Large intestine (tissue), 3 donors: ENCODE measurements at regions not wholly inside any gene's neighbourhood (a gene's known extent, or its start where the extent isn't known, plus 50 kb on each side); places are given as distances from the start of the nearest gene placed in this dataset.
"Not testable (repeated sequence)": the region's sequence is repeated elsewhere in the genome, so short reads cannot be mapped to it uniquely, and the experiment has no call there.

ENCODE experiments used
- DNase-seq, 2 donors: peaks; one replicate each; pipeline versions ENCODE4 v3.0.0 to v3.0.0-alpha.2; 2013
- H3K27ac ChIP-seq: one replicate; pipeline ENCODE4 v1.5.1; 2013; ENCODE audit warnings: low read length
- H3K27me3 ChIP-seq: 2 replicates; pipeline ENCODE4 v1.6.1; 2013; ENCODE audit warnings: low read length; ENCODE audit not compliant: control insufficient read depth, insufficient read depth
- H3K36me3 ChIP-seq: 2 replicates; pipeline ENCODE4 v1.6.1; 2013; ENCODE audit warnings: low read length; ENCODE audit not compliant: control insufficient read depth, insufficient read depth
- H3K4me1 ChIP-seq: one replicate; pipeline ENCODE4 v1.6.1; 2013; ENCODE audit warnings: low read length; ENCODE audit not compliant: control insufficient read depth, insufficient read depth
- H3K4me3 ChIP-seq: one replicate; pipeline ENCODE4 v1.5.1; 2013; ENCODE audit warnings: low read length
- H3K9me3 ChIP-seq: one replicate; pipeline ENCODE4 v1.6.1; 2013; ENCODE audit warnings: mild to moderate bottlenecking, low read depth, low read length, moderate library complexity; ENCODE audit not compliant: control insufficient read depth
- WGBS: methylation state at CpG from one replicate; pipeline ENCODE4 v1.1.5; 2013; ENCODE audit warnings: low lambda C conversion rate; ENCODE audit not compliant: insufficient coverage; 5-methylcytosine and 5-hydroxymethylcytosine counted together

DNA sequence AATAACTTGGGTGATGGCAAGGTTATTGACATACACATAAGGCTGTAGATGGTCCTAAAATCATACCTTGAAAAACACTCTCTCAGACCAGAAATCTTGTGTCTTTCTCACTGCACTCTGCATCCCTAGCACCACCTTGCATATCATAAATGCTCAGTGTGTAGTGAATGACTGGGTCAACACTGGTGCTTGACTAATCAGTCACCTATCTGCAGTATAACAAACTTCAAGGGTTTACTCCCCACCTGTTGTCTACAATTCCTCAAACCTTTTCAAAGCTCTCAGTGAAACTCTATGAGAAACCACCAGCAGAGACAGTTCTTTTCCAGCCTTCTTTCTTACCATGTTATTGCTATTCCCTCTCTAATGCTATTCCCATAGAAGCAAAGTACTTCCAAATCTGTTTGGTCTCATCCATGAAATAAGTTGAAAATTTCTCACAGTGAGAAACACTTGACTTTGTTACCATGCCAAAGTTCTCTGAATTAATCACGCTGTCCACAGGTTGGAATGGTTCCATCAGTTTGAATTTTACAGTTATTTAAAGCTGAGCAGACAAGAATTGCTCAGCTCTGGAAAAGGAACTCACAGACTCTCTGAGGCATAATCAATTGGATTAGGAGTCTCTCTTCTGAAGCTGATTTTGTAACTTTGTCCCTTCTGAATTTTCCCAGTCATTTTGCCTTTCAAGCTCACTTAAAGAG, 104.8 kb upstream of the EYA4 start:
- no peak overlapping the region for H3K4me3 ChIP-seq
- H3K9me3 ChIP-seq, result no peaks in the 10 kb centered on the region
- no CpG with 5 or more reads among the region's 1 CpG for WGBS
- H3K27ac ChIP-seq, result no peak overlapping the region
- DNase-seq, result no peak
- H3K36me3 ChIP-seq, result no peaks in the 10 kb centered on the region
- H3K27me3 ChIP-seq, result no peaks in the 10 kb centered on the region
- no peaks in the 10 kb centered on the region for H3K4me1 ChIP-seq

DNA sequence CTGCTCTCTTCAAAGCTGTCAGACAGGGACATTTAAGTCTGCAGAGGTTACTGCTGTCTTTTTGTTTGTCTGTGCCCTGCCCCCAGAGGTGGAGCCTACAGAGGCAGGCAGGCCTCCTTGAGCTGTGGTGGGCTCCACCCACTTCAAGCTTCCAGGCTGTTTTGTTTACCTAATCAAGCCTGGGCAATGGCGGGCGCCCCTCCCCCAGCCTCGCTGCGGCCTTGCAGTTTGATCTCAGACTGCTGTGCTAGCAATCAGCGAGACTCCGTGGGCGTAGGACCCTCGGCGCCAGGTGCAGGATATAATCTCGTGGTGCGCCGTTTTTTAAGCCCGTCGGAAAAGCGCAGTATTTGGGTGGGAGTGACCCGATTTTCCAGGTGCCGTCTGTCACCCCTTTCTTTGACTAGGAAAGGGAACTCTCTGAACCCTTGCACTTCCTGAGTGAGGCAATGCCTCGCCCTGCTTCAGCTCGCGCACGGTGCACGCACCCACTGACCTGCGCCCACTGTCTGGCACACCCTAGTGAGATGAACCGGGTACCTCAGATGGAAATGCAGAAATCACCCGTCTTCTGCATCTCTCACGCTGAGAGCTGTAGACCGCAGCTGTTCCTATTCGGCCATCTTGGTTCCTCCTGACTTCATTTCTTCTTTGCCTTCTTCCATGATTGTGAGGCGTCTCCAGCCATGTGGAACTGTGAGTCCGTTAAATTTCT, 93.5 kb upstream of the EYA4 start:
- H3K27me3 ChIP-seq, H3K4me3 ChIP-seq, H3K4me1 ChIP-seq, H3K27ac ChIP-seq, H3K9me3 ChIP-seq, DNase-seq, H3K36me3 ChIP-seq: not testable (repeated sequence)
- no CpG with 5 or more reads among the region's 30 CpGs for WGBS

DNA sequence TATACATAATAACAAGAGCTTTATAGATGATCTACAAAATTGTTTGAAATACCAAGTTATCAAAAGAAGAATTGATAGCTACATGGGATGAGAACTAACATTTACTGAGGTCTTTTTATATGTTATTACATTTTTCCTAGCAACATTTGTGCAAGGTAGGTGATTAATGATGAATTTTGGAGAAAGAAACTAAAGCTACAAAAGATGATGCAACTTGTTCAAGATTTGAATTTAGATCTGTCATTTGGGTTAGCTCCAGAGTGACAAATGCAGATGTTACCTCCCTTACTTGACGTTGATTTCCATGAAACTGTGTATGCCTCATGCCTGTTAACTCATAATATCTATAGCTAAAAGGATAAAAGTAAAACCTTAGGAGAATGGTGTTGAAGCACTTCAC, 84.5 kb upstream of the EYA4 start:
- Histone ChIP-seq H3K4me1 (no peaks in the 10 kb centered on the region), H3K4me3 (no peak overlapping the region), H3K27ac (no peak overlapping the region), H3K9me3 (no peaks in the 10 kb centered on the region), H3K27me3 (no peaks in the 10 kb centered on the region), H3K36me3 (no peaks in the 10 kb centered on the region)
- no CpG with 5 or more reads among the region's 1 CpG for WGBS
- no peak for DNase-seq

DNA sequence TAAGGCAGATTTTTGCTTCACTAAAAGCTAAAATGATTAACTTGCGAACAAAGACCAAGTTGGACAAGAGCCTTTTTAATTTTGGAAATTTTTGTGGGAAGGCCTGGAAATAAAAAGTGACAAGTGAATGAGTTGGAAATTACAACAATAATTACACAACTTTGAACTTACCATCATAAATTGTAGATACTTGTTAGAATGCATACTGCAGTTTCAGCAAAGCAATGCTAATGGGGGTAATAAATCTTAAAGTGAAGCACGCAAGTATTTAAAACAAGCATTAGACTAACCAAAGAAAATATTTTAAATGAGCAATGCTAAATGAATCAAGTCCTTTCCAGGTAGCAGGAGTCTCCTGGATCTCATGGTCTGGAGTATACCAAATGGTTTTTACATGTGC, 83.2 kb upstream of the EYA4 start:
- Histone ChIP-seq H3K9me3 (no peaks in the 10 kb centered on the region), H3K27me3 (no peaks in the 10 kb centered on the region), H3K27ac (no peak overlapping the region), H3K4me1 (no peaks in the 10 kb centered on the region), H3K36me3 (no peaks in the 10 kb centered on the region), H3K4me3 (no peak overlapping the region)
- no peak for DNase-seq
- WGBS, result 88% methylated on average over 1 of the region's 2 CpGs

DNA sequence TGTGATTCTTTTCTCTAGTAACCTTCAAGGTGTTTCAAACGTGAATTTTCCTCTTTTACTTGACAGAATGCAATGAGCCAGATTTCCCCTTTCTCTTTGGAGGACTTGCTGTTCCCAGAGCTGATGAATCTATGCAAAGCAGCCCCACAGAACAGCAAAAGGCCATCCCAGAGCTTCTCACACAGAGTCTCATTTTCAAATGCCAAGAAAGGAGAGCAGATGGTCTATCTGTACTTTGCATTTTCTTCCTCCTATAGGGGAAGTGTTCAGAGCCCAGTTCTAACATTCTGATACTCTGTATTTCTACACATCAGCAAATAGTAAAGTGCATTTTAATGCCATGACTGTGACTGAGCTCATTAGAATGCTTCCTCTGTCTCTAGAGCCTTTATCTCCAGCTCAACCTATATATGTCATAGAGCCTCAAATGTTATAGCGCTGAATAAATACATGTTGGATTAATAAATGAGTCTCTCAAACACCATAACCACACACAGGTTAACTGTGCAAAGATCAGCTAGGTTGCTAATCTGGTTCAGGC, 81.8 kb upstream of the EYA4 start:
- no peaks in the 10 kb centered on the region for H3K9me3 ChIP-seq
- no peaks in the 10 kb centered on the region for H3K27me3 ChIP-seq
- whole genome bisulfite sequencing, result no CpG with 5 or more reads among the region's 2 CpGs
- H3K36me3 ChIP-seq, result no peaks in the 10 kb centered on the region
- no peak overlapping the region for H3K4me3 ChIP-seq
- DNase-seq, result no peak
- no peak overlapping the region for H3K27ac ChIP-seq
- no peaks in the 10 kb centered on the region for H3K4me1 ChIP-seq

DNA sequence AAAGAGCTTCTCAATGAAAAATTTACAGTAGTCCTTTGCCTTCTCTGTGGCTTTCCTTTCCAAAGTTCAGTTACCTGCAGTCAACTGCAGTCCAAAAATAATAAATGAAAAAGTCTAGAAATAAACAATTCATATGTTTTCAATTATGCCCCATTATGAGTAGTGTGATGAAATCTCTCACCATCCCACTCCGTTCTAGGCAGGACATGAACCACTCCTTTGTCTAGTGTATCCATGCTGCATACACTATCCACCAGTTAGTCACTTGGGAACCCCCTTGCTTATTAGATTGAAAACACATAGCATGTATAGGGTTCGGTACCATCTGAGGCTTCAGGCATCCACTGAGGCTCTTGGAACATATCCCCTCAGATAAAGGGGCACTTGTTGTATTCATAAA, 80.6 kb upstream of the EYA4 start:
- H3K9me3 ChIP-seq, result no peaks in the 10 kb centered on the region
- no peaks in the 10 kb centered on the region for H3K36me3 ChIP-seq
- whole genome bisulfite sequencing, result no CpG with 5 or more reads among the region's 2 CpGs
- DNase-seq, result no peak
- H3K4me3 ChIP-seq, result no peak overlapping the region
- H3K27ac ChIP-seq, result no peak overlapping the region
- H3K27me3 ChIP-seq, result no peaks in the 10 kb centered on the region
- H3K4me1 ChIP-seq, result no peaks in the 10 kb centered on the region

DNA sequence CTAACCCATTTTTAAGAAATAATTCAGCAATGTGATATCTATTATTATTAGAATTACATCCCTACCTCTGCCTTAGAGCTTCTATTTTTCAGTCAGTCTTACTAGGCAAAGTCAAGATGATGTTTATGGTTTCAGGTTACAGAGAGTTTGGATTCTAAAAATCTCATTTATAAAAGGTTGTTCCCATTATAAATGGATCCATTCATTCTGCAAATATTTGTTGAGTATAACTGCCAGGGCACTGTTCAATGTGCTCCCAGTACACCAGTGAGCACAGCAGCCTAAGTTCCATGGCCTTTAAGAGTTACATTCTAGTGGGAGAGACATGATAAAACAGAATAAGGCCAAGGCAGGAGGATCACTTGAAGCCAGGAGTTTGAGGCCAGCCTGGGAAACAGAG, 75.9 kb upstream of the EYA4 start:
- H3K4me3 ChIP-seq, result no peak overlapping the region
- no peaks in the 10 kb centered on the region for H3K9me3 ChIP-seq
- H3K27me3 ChIP-seq, result no peaks in the 10 kb centered on the region
- no peak for DNase-seq
- H3K36me3 ChIP-seq, result no peaks in the 10 kb centered on the region
- no peak overlapping the region for H3K27ac ChIP-seq
- H3K4me1 ChIP-seq, result no peaks in the 10 kb centered on the region

DNA sequence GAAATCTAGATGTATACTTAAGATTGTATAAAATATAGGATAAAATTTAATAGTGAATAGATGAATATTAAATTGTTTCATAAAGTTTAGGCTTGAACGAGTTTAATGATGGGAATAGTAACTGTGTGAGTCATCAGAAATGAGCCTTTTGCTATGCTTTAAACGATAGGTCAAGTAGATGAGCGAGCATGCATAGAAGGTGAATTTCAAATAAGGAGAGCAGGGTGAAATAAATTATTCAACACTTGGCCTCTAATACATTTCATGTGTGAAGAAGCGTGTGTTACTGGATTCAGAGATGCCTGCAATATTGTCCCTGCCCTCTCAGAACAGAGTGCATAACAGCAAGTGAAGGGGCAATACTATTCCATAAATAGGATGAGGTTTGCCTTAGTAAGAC, 74.4 kb upstream of the EYA4 start:
- H3K27ac ChIP-seq, result no peak overlapping the region
- no peak overlapping the region for H3K4me3 ChIP-seq
- H3K4me1 ChIP-seq, result no peaks in the 10 kb centered on the region
- DNase-seq, result no peak
- 86% methylated on average over 2 of the region's 4 CpGs for WGBS
- H3K9me3 ChIP-seq, result no peaks in the 10 kb centered on the region
- H3K36me3 ChIP-seq, result no peaks in the 10 kb centered on the region
- H3K27me3 ChIP-seq, result no peaks in the 10 kb centered on the region

DNA sequence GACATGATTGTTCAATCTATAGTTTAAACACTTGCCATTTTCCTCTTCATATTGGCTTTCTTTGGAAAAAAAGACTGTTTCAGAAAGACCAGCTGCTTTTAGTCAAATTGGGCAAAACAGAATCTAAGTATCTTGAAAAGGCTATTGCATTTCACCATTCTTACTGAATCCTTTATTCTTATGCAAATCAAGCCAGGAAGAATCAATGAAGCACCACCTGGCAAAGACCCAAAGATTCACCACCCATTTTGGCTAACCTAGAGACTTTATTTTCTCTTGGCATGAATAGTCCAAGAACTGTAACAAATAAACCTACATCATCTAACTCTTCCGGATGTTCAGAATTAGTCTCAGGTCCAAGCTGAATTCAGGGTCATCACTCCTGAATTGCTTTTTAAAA, 71.3 kb upstream of the EYA4 start:
- Histone ChIP-seq H3K9me3 (peaks cover 4% of the 10 kb centered on the region), H3K4me3 (no peak overlapping the region), H3K27ac (no peak overlapping the region), H3K4me1 (no peaks in the 10 kb centered on the region), H3K27me3 (no peaks in the 10 kb centered on the region), H3K36me3 (no peaks in the 10 kb centered on the region)
- DNase-seq, result no peak
- no CpG with 5 or more reads among the region's 1 CpG for WGBS

DNA sequence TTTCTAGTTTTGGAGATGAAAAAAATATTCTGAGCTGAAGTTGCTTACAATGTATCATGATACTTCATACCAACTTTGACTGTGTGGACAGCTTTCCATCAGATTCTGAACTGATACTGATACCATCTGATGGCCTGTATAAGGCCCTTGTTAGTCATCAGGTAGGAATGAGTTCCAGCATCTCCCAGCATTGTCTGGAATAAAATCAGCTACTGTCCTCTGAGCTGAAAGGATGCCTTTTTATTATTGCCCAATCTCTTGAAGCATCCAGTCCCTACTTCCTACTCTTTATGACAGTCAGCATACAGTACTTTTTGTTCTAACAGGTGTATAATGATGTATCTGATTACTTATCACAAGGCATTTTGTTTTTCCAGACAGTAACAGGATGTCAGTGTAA, 70.6 kb upstream of the EYA4 start:
- H3K4me3 ChIP-seq, result no peak overlapping the region
- H3K9me3 ChIP-seq, result peaks cover 4% of the 10 kb centered on the region
- H3K4me1 ChIP-seq, result no peaks in the 10 kb centered on the region
- H3K27ac ChIP-seq, result no peak overlapping the region
- no peaks in the 10 kb centered on the region for H3K36me3 ChIP-seq
- DNase-seq, result no peak
- no peaks in the 10 kb centered on the region for H3K27me3 ChIP-seq
